Neural progenitor cell (in vitro differentiated cells): ENCODE measurements at regions not wholly inside any gene's neighbourhood (a gene's known extent, or its start where the extent isn't known, plus 50 kb on each side); places are given as distances from the start of the nearest gene placed in this dataset.

ENCODE experiments used
- DNase-seq: peaks from one replicate; pipeline ENCODE4 v3.0.0-alpha.2; 2016; ENCODE audit warnings: low spot score
- H2AFZ ChIP-seq: fragments of 200-600 bp; sonication (generic); replicated peaks from 2 replicates; pipeline ENCODE4 v1.6.1; 2016; ENCODE audit warnings: antibody characterized with exemption
- H3F3A ChIP-seq: fragments of 200-600 bp; sonication (generic); 2 replicates; pipeline ENCODE4 v1.6.1; 2016; ENCODE audit warnings: antibody characterized with exemption, low read depth
- H3K27ac ChIP-seq: fragments of 200-600 bp; sonication (generic); 2 replicates; pipeline ENCODE4 v1.5.1; 2016; ENCODE audit warnings: mild to moderate bottlenecking
- H3K27me3 ChIP-seq: fragments of 200-600 bp; sonication (generic); 2 replicates; pipeline ENCODE4 v1.6.1; 2016; ENCODE audit warnings: mild to moderate bottlenecking, moderate library complexity
- H3K36me3 ChIP-seq: fragments of 200-600 bp; sonication (generic); 2 replicates; pipeline ENCODE4 v1.5.1; 2016
- H3K4me1 ChIP-seq: fragments of 200-600 bp; sonication (generic); 2 replicates; pipeline ENCODE4 v1.6.1; 2016; ENCODE audit warnings: mixed run types
- H3K4me2 ChIP-seq: fragments of 200-600 bp; sonication (generic); 2 replicates; pipeline ENCODE4 v1.6.1; 2016
- H3K4me3 ChIP-seq: fragments of 200-600 bp; sonication (generic); 2 replicates; pipeline ENCODE4 v1.5.1; 2016
- H3K79me2 ChIP-seq: fragments of 200-600 bp; sonication (generic); 2 replicates; pipeline ENCODE4 v1.6.1; 2016; ENCODE audit warnings: low read depth
- H3K9ac ChIP-seq: fragments of 200-600 bp; sonication (generic); 2 replicates; pipeline ENCODE4 v1.6.1; 2016
- H3K9me3 ChIP-seq: fragments of 200-600 bp; sonication (generic); 2 replicates; pipeline ENCODE4 v1.5.1; 2016; ENCODE audit warnings: low read depth
- H4K20me1 ChIP-seq: fragments of 200-600 bp; sonication (generic); 2 replicates; pipeline ENCODE4 v1.6.1; 2016; ENCODE audit warnings: low read depth
- H3K27ac Mint-ChIP-seq: 3 replicates; pipeline ENCODE4 v1.8.0; 2021; ENCODE audit warnings: mixed read lengths
- H3K27me3 Mint-ChIP-seq: 2 replicates; pipeline ENCODE4 v1.8.0; 2022; ENCODE audit warnings: low read depth, mild to moderate bottlenecking, inconsistent platforms, moderate library complexity, mixed read lengths; ENCODE audit not compliant: insufficient read depth
- H3K36me3 Mint-ChIP-seq: 3 replicates; pipeline ENCODE4 v1.8.0; 2021; ENCODE audit warnings: mixed read lengths
- H3K4me1 Mint-ChIP-seq: 3 replicates; pipeline ENCODE4 v1.8.0; 2021; ENCODE audit warnings: mixed read lengths
- H3K4me3 Mint-ChIP-seq: 3 replicates; pipeline ENCODE4 v1.8.0; 2021; ENCODE audit warnings: mild to moderate bottlenecking, moderate library complexity, mixed read lengths
- H3K9me3 Mint-ChIP-seq: 3 replicates; pipeline ENCODE4 v1.8.0; 2020; ENCODE audit warnings: mixed read lengths
- CTCF ChIP-seq: fragments of 200-600 bp; sonication (generic); IDR thresholded peaks from 2 replicates; pipeline ENCODE4 v1.5.1; 2017; ENCODE audit warnings: antibody characterized with exemption, mild to moderate bottlenecking
- EZH2 ChIP-seq: fragments of 200-600 bp; sonication (generic); IDR thresholded peaks from 2 replicates; pipeline ENCODE4 v1.6.1; 2017; ENCODE audit warnings: antibody characterized with exemption, mild to moderate bottlenecking, moderate library complexity
- EZH2phosphoT487 ChIP-seq: fragments of 200-600 bp; sonication (generic); IDR thresholded peaks from 2 replicates; pipeline ENCODE4 v1.6.1; 2017; ENCODE audit warnings: antibody characterized with exemption

GRCh38 chr7:15113752-15114151 is 211.2 kb upstream of the DGKB start:
- H3K27me3 Mint-ChIP-seq: no peaks in the 10 kb centered on the region
- H3K27me3 ChIP-seq: no peaks in the 10 kb centered on the region
- no peaks in the 10 kb centered on the region for H3K36me3 Mint-ChIP-seq
- H3K27ac ChIP-seq: no peak overlapping the region
- TF ChIP-seq CTCF (no peak), EZH2 (no peak), EZH2phosphoT487 (no peak)
- no peaks in the 10 kb centered on the region for H3K79me2 ChIP-seq
- no peak overlapping the region for H2AFZ ChIP-seq
- H4K20me1 ChIP-seq: no peaks in the 10 kb centered on the region
- no peaks in the 10 kb centered on the region for H3K4me1 ChIP-seq
- no peaks in the 10 kb centered on the region for H3K9me3 Mint-ChIP-seq
- no peak overlapping the region for H3K4me2 ChIP-seq
- no peaks in the 10 kb centered on the region for H3F3A ChIP-seq
- H3K4me1 Mint-ChIP-seq: no peaks in the 10 kb centered on the region
- no peaks in the 10 kb centered on the region for H3K9me3 ChIP-seq
- H3K4me3 ChIP-seq: no peak overlapping the region
- no peak for DNase-seq
- H3K27ac Mint-ChIP-seq: no peak overlapping the region
- no peak overlapping the region for H3K9ac ChIP-seq
- H3K4me3 Mint-ChIP-seq: no peak overlapping the region
- H3K36me3 ChIP-seq: no peaks in the 10 kb centered on the region

GRCh38 chr7:15105711-15106110 is 203.2 kb upstream of the DGKB start:
- no peak for DNase-seq
- Histone ChIP-seq H2AFZ (no peak overlapping the region), H3K9ac (no peak overlapping the region), H4K20me1 (no peaks in the 10 kb centered on the region), H3K27ac (no peak overlapping the region), H3K4me1 (no peaks in the 10 kb centered on the region), H3K9me3 (no peaks in the 10 kb centered on the region), H3F3A (no peaks in the 10 kb centered on the region), H3K79me2 (no peaks in the 10 kb centered on the region), H3K4me2 (no peak overlapping the region), H3K27me3 (no peaks in the 10 kb centered on the region), H3K4me3 (no peak overlapping the region), H3K36me3 (no peaks in the 10 kb centered on the region)
- TF ChIP-seq CTCF (no peak), EZH2 (no peak)
- Mint-ChIP-seq H3K4me3 (no peak overlapping the region), H3K27ac (no peak overlapping the region), H3K36me3 (no peaks in the 10 kb centered on the region), H3K27me3 (peaks cover 2% of the 10 kb centered on the region), H3K9me3 (no peaks in the 10 kb centered on the region), H3K4me1 (no peaks in the 10 kb centered on the region)

- Mint-ChIP-seq H3K4me1 (no peaks in the 10 kb centered on the region), H3K4me3 (no peak overlapping the region), H3K27me3 (peaks cover 2% of the 10 kb centered on the region), H3K27ac (no peak overlapping the region), H3K36me3 (no peaks in the 10 kb centered on the region), H3K9me3 (no peaks in the 10 kb centered on the region)
- Histone ChIP-seq H3K4me1 (no peaks in the 10 kb centered on the region), H3K79me2 (no peaks in the 10 kb centered on the region), H3F3A (no peaks in the 10 kb centered on the region), H3K27ac (no peak overlapping the region), H3K9me3 (no peaks in the 10 kb centered on the region), H3K4me2 (no peak overlapping the region), H2AFZ (no peak overlapping the region), H3K36me3 (no peaks in the 10 kb centered on the region), H3K4me3 (no peak overlapping the region), H3K9ac (no peak overlapping the region), H3K27me3 (no peaks in the 10 kb centered on the region), H4K20me1 (no peaks in the 10 kb centered on the region)
- DNase-seq: no peak
- TF ChIP-seq EZH2: no peak
- TF ChIP-seq CTCF: no peak
- no peak for TF ChIP-seq EZH2phosphoT487
Observed at GRCh38 chr7:15104411-15105092, 202.0 kb upstream of the DGKB start.
